Natural killer cell treated with Interleukin-12 subunit alpha and Interleukin-12 subunit beta and Interleukin-15 and Interleukin-18, amount 100 ng/mL, for 72 hours (primary cell): ENCODE measurements at regions not wholly inside any gene's neighbourhood (a gene's known extent, or its start where the extent isn't known, plus 50 kb on each side); places are given as distances from the start of the nearest gene placed in this dataset.

Experiments
- ATAC-seq, 2 donors: fragments of 150-1000 bp; cut with Tn5 transposase in 1 of 2; sonication (Bioruptor Pico), chemical (Tn5 transposase) in 1 of 2; 2 replicates each; pipeline ENCODE4 v1.10.0; 2021
- DNase-seq: peaks from one replicate; pipeline ENCODE4 v3.0.0; 2022; ENCODE audit warnings: low spot score
- H3K27ac Mint-ChIP-seq, 2 donors: 1 replicate in 1 of 2; 2 replicates in 1 of 2; pipeline ENCODE4 v1.8.0; 2022; ENCODE audit warnings: mixed read lengths in 2 of 2, mild to moderate bottlenecking in 1 of 2, moderate library complexity in 1 of 2
- H3K27me3 Mint-ChIP-seq, 2 donors: 1 replicate in 1 of 2; 2 replicates in 1 of 2; pipeline ENCODE4 v1.8.0; 2022; ENCODE audit warnings: mixed read lengths in 2 of 2
- H3K36me3 Mint-ChIP-seq: one replicate; pipeline ENCODE4 v1.8.0; 2022; ENCODE audit warnings: mixed read lengths
- H3K4me1 Mint-ChIP-seq, 2 donors: 1 replicate in 1 of 2; 2 replicates in 1 of 2; pipeline ENCODE4 v1.8.0; 2022; ENCODE audit warnings: low read depth in 2 of 2, mixed read lengths in 2 of 2, mild to moderate bottlenecking in 1 of 2
- H3K4me3 Mint-ChIP-seq: one replicate; pipeline ENCODE4 v1.8.0; 2022; ENCODE audit warnings: mixed read lengths
- H3K9me3 Mint-ChIP-seq: 2 replicates; pipeline ENCODE4 v1.8.0; 2022; ENCODE audit warnings: mixed read lengths

DNA sequence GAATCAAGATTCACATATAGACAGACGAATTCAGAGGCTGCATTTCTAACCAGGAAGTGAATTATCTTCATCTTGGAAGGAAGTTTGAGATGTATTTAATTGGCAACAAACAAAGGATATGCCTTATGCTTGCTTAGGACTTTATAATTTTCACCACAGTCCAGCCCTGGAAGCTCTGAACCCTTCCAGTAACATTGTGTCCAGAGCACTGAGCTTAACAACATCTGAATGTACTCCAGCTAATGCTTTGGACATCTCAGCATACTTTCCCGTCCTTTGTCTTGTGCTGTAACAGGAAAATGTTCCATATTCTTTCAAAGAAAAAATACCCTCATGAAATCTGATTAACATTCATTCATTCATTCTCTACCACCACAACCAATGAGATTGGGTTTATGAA lies 136.3 kb upstream of the SPATS2L start:
- no peak for DNase-seq
- Mint-ChIP-seq H3K27me3 (peaks cover 5 to 20% of the 10 kb centered on the region in 2 donors), H3K36me3 (no peaks in the 10 kb centered on the region), H3K27ac (no peak overlapping the region), H3K9me3 (peaks cover 4% of the 10 kb centered on the region), H3K4me3 (no peak overlapping the region), H3K4me1 (no peaks in the 10 kb centered on the region)
- no peak for ATAC-seq

DNA sequence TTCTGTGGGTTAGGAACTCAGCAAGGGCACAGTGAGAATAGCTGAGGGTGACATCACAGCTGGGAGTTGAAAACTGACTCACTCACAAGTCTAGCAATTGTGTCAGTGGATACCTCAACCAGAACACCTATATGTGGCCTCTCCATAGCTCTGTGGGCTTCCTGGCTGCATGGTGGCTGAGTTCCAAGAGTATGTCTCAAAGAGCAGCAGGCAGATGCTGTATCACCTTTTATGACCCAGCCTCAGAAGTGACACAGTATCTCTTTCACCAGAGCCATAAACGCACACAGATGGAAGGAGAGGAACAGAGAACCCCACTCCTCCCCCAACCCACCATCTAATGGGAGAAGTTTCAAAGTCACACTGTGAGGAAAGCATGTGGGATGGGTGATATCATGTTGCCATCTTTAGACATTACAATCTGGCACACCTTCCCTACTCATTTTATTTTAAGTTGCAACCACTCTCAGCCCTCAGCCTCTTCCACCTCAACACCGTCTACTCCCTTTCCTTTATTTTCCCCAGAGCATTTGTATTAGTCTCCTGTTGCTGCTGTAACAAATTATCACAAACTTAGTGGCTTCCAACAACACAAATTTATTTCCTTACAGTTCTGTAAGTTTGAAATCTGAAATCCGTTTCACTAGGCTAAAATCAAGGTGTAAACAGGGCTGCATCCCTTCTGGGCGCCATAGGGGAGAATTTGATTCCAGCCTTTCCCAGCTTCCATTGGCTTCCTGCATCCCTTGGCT lies 134.6 kb upstream of the SPATS2L start:
- no peak overlapping the region for H3K27ac Mint-ChIP-seq
- no peak for ATAC-seq
- H3K4me3 Mint-ChIP-seq: no peak overlapping the region
- peaks cover 5 to 20% of the 10 kb centered on the region in 2 donors for H3K27me3 Mint-ChIP-seq
- no peak for DNase-seq
- no peaks in the 10 kb centered on the region for H3K36me3 Mint-ChIP-seq
- H3K4me1 Mint-ChIP-seq: no peaks in the 10 kb centered on the region
- H3K9me3 Mint-ChIP-seq: peaks cover 4% of the 10 kb centered on the region

DNA sequence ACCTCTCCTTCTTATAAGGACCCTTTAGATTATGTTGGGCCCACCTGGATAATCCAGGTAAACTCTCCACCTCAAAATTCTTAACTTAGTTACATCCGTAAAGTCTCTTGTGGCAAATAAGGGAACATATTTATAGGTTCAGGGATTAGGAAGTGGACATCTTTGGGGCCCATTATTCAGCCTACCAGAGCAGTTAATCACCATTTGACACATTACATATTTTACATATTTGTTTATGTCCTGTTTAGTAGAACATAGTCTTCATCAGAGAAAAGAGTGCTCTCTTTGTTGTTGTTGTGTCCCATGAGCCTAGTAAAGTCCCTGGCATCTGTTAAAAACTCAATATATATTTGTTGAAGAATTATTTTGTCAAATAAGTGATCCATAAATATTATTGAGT lies 134.0 kb upstream of the SPATS2L start:
- no peak for DNase-seq
- no peak for ATAC-seq
- H3K4me1 Mint-ChIP-seq: no peaks in the 10 kb centered on the region

DNA sequence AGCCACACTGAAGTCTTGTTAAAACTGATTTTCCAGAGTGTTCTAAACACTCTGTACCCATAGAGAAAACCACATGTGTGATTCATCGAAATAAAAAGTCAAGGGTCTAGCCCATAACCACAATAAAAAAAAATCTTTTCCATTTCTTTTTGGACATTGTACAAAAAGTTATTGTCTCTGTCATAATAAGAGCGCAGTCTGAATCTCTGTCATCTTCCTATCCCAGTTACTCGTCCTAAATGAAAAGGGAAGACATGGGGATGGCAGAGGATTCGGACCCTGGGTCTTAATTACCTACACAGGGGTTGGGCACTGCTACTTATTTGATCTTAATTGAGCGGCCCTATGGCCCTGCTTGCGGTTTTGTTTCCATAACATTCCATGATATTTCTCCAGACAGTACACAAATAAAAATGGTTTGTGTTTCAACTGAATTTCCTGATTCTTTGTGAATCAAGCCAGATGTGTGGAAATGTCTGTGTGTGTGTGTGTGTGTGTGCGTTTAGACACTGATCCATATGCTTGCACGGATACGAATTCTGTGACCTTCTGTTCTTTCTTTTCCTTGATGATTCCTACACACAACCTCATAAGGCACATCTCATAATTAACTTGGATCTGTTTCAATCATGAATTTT lies 133.4 kb upstream of the SPATS2L start:
- DNase-seq (no peak), ATAC-seq (no peak)
- Mint-ChIP-seq H3K27me3 (peaks cover 8 to 32% of the 10 kb centered on the region in 2 donors), H3K4me3 (no peak overlapping the region), H3K9me3 (peaks cover 4% of the 10 kb centered on the region), H3K27ac (no peak overlapping the region), H3K36me3 (no peaks in the 10 kb centered on the region), H3K4me1 (no peaks in the 10 kb centered on the region)

More for the DNA sequence above, 134.0 kb upstream of the SPATS2L start:
- H3K27me3 Mint-ChIP-seq: peaks cover 7 to 26% of the 10 kb centered on the region in 2 donors
- H3K9me3 Mint-ChIP-seq: peaks cover 4% of the 10 kb centered on the region
- H3K27ac Mint-ChIP-seq: no peak overlapping the region
- H3K36me3 Mint-ChIP-seq: no peaks in the 10 kb centered on the region
- no peak overlapping the region for H3K4me3 Mint-ChIP-seq

DNA sequence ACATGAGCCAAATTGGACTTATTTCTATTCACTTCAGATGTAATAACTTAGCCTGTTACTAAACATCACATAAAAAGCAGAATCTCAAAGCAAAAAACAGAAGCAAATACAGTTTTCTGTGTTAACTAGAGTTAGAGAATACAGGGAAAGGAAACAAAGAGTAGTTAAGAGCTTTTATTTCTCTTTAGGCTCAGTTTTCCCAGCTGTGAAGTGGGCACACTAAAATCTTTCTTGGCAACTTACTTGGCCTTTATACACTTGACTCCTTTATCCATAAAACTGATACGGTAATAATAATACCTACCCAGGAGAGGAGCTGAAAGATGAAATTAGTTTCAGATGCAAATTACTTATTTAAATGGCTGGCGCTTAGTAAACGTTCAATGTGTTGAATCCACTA lies 132.8 kb upstream of the SPATS2L start:
- DNase-seq (no peak), ATAC-seq (no peak)
- Mint-ChIP-seq H3K9me3 (peaks cover 4% of the 10 kb centered on the region), H3K27me3 (peaks cover 8 to 32% of the 10 kb centered on the region in 2 donors), H3K4me3 (no peak overlapping the region), H3K36me3 (no peaks in the 10 kb centered on the region), H3K4me1 (no peaks in the 10 kb centered on the region), H3K27ac (no peak overlapping the region)

DNA sequence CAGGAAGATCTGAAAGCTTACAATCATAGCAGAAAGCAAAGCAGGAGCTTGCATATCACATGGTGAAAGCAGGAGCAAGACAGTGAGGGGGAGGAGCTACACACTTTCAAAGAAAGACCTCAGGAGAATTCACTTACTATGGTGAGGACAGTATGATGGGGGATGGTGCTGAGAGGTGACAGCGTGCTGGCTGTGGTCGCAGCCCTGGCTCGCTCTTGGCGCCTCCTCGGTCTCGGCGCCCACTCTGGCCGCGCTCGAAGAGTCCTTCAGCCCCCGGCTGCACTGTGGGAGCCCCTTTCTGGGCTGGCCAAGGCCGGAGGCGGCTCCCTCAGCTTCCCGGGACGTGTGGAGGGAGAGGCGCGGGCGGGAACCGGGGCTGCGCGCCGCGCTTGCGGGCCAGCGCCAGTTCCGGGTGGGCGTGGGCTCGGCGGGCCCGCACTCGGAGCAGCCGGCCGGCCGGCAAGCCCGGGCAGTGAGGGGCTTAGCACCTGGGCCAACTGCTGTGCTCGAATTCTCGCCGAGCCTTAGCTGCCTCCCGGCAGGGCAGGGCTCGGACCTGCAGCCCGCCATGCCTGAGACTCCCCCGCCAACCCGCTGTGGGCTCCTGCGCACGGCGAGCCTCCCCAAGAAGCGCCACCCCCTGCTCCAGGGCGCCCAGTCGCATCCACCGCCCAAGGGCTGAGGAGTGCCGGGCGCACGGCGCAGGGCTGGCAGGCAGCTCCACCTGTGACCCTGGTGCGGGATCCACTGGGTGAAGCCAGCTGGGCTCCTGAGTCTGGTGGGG lies 131.9 kb upstream of the SPATS2L start:
- ATAC-seq: no peak
- Mint-ChIP-seq H3K4me3 (no peak overlapping the region), H3K27me3 (peaks cover 8 to 32% of the 10 kb centered on the region in 2 donors)

DNA sequence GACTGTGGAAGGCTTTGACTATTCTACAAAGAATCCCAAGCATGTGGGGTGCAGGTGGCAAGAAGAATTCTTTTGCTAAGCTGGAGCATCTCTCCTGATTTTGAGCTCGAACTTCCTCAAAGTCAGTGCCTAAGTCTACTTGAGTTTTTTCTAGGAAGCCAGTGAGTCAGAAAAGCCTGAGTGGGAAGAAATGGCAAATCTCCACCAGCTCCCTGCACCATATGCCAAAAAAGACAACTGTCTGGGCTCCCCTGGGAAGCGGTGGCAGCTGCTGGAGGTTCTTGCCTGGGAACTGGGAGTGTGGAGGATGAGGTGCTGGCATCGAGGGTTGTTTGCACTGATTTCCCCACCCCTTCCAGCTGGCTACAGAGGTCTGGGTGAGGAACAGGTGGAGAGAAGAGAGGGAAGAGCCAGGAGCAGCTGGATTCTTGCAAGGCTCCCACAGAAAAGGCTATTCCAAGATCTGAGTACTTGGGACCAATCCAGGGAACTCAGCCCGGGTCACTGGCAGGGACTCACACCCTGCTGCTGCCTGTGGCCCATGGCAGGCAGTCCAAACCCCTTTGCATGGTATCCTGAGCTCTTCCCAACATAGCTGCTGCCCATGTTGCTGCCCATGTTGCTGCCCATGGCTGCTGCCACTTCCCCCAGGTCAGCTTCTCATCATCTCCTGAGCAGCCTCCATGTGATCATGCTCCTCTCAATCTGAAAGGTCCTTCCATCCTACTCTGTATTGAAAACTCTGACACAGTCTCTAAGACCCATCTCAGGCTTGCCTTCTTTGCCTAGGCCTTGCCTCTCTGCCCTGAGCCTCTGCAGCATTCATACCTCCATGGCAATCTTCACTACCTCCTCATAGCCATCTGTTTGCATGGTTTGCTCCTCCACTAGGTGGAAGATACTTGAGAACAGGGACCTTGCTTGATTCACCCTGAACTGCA lies 128.3 kb upstream of the SPATS2L start:
- no peaks in the 10 kb centered on the region for H3K4me1 Mint-ChIP-seq
- DNase-seq (no peak), ATAC-seq (peak; percentile 25 to 40)
- no peak overlapping the region for H3K4me3 Mint-ChIP-seq
- H3K27ac Mint-ChIP-seq: no peak overlapping the region
- H3K9me3 Mint-ChIP-seq: no peaks in the 10 kb centered on the region
- H3K36me3 Mint-ChIP-seq: no peaks in the 10 kb centered on the region
- H3K27me3 Mint-ChIP-seq: peaks cover 11 to 27% of the 10 kb centered on the region in 2 donors

More for the DNA sequence above, 131.9 kb upstream of the SPATS2L start:
- Mint-ChIP-seq H3K4me1 (no peaks in the 10 kb centered on the region), H3K9me3 (peaks cover 4% of the 10 kb centered on the region), H3K36me3 (no peaks in the 10 kb centered on the region), H3K27ac (no peak overlapping the region)
- DNase-seq: no peak

DNA sequence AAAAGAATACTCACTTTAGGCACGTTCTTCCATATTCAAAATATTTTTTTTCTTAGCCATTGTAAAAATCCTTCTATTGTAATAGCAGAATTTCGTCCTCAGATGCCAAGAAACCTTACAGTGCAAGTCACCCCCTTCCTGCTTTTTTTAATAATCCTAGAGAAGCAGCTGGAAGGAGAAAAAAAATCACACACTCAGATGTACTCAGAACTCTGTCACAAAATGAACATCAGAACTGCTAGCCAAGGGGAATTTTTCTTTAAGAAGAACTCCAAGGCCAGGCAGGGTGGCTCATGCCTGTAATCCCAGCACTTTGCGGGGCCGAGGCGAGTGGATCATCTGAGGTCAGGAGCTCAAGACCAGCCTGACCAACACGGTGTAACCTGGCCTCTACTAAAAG lies 127.3 kb upstream of the SPATS2L start:
- DNase-seq (no peak), ATAC-seq (no peak)
- H3K4me1 Mint-ChIP-seq: no peaks in the 10 kb centered on the region
- peaks cover 9 to 28% of the 10 kb centered on the region in 2 donors for H3K27me3 Mint-ChIP-seq
- no peaks in the 10 kb centered on the region for H3K36me3 Mint-ChIP-seq
- H3K27ac Mint-ChIP-seq: no peak overlapping the region
- no peak overlapping the region for H3K4me3 Mint-ChIP-seq
- H3K9me3 Mint-ChIP-seq: no peaks in the 10 kb centered on the region

DNA sequence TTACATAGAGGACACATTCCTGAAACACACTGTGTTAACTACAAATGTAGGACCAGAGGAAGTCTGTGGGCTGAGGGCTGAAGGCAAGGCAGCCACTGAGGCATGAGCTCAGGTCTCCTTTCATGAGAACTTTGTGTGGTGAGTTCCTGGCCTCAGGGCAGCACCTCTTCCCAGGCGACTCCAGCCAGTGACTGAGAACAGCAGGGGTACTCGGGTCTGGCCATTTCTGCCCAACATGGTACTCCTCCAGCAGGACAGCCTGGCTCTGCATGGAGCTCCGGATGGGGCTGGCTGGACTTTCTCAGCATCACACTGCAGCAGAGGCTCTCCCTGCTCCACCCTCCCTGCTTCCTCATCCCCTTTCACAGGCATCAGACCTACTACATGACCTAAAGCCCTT lies 125.5 kb upstream of the SPATS2L start:
- H3K9me3 Mint-ChIP-seq: no peaks in the 10 kb centered on the region
- peaks cover 9 to 39% of the 10 kb centered on the region in 2 donors for H3K27me3 Mint-ChIP-seq
- H3K36me3 Mint-ChIP-seq: no peaks in the 10 kb centered on the region
- no peaks in the 10 kb centered on the region for H3K4me1 Mint-ChIP-seq
- H3K4me3 Mint-ChIP-seq: no peak overlapping the region
- peak; percentile 12 to 39 for ATAC-seq
- no peak for DNase-seq
- no peak overlapping the region for H3K27ac Mint-ChIP-seq

DNA sequence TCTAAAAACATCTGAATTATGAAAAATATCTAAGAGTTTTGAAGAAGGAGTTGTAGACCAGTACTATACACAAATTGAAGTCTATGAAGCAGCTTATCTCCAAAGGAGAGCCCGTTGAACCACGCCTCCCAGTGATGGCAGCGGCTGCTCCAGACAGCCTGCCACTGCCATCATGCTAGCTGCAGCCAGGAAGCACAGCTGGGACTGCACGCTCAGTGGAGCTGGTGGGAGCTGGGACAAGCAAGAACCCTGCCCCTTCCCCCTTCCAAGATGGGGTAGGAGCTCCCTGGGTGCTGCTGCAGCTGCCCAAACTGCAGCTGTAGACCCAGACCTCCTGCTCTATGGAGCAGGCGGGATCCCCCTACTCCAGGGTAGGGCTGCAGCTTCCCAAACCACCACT lies 124.7 kb upstream of the SPATS2L start:
- ATAC-seq: peak in 1 of 2 donors; percentile 33
- no peaks in the 10 kb centered on the region for H3K9me3 Mint-ChIP-seq
- H3K4me3 Mint-ChIP-seq: no peak overlapping the region
- H3K4me1 Mint-ChIP-seq: no peaks in the 10 kb centered on the region
- H3K36me3 Mint-ChIP-seq: no peaks in the 10 kb centered on the region
- H3K27me3 Mint-ChIP-seq: peaks cover 9 to 46% of the 10 kb centered on the region in 2 donors
- H3K27ac Mint-ChIP-seq: no peak overlapping the region
- DNase-seq: no peak

DNA sequence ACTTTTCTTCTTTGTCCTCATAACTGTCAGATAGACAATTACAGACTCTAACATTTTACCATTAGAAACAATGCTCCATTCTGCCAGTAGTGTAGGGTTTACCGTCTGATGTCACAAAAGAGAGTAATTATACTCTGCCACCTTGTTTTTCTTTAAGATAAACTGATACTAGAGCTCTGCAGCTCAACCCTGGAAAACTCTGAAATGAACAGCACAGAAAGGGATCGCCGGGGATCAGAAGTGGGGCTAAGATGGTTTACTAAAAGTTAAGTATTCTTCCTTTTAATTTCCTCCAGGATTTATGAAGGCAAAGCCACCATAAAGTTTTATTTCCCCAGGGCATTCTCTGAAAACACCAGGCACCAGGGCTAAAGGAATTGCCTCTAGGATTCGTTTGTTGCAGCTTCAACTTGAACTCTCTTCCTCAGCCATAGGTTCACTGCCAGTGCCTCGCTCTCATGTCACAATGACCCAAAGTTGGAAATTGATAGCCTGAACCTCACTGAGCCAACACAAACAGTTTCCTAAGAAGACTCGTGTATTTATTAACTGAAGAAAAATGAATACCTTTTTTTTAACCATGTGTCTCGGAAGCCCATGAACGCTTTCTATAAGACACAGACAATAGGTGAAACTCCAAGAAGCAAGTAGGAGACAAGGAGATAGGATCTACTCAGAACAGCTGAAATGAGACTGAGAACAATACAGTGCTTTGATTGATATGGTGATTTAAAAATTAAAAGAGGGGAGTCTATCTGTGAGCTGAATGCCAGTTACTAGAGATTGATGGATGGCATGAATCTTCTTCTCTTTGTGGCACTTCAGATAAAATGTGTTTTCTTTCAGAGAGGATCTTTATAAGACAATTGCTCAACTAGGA lies 121.5 kb upstream of the SPATS2L start:
- Mint-ChIP-seq H3K9me3 (no peaks in the 10 kb centered on the region), H3K27me3 (peaks cover 8 to 37% of the 10 kb centered on the region in 2 donors), H3K4me3 (no peak overlapping the region), H3K36me3 (no peaks in the 10 kb centered on the region), H3K27ac (no peak overlapping the region), H3K4me1 (no peaks in the 10 kb centered on the region)
- ATAC-seq (no peak), DNase-seq (no peak)

DNA sequence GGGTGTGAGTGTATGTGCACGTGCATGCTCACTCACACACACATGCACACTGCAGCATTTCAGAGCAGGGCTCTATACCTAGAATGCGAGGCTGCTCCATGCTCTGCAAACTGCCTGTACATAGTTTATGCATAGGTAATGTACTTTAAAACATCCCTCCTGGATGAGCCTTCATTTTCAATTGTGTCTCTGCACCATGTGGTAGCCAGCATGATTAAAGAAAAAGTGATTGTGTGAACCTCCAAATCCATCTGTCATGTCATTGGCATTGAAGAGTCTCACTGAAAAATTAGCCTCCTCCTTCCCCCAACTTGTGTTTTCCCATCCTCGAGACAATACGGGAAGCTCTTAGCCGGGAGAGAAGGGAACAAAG lies 120.9 kb upstream of the SPATS2L start:
- Mint-ChIP-seq H3K9me3 (no peaks in the 10 kb centered on the region), H3K4me3 (no peak overlapping the region), H3K27me3 (peaks cover 7 to 33% of the 10 kb centered on the region in 2 donors), H3K36me3 (no peaks in the 10 kb centered on the region), H3K27ac (no peak overlapping the region), H3K4me1 (no peaks in the 10 kb centered on the region)
- no peak for DNase-seq
- no peak for ATAC-seq
